Uterus (tissue), 2 donors: ENCODE measurements at regions not wholly inside any gene's neighbourhood (a gene's known extent, or its start where the extent isn't known, plus 50 kb on each side); places are given as distances from the start of the nearest gene placed in this dataset.

Source experiments
- CTCF ChIP-seq, 4 experiments: fragments of 200-600 bp in 2 of 4; fragments of 450-650 bp in 2 of 4; sonication (generic) in 2 of 4; IDR thresholded peaks; one replicate each; pipeline ENCODE4 v1.5.1; 2016 to 2019; ENCODE audit warnings: antibody characterized with exemption in 4 of 4, mild to moderate bottlenecking in 2 of 4, moderate library complexity in 1 of 4
- POLR2A ChIP-seq, 2 donors: fragments of 450-650 bp; IDR thresholded peaks; one replicate each; pipeline ENCODE4 v1.6.1; 2016; ENCODE audit warnings: antibody characterized with exemption in 2 of 2, mild to moderate bottlenecking in 1 of 2, moderate library complexity in 1 of 2

GRCh38 chr15:69565066-69565655 lies 112.5 kb downstream of the RPLP1 start:
- no peak for TF ChIP-seq CTCF (IDR thresholded peaks at IDR 0.05)
- no peak for TF ChIP-seq POLR2A (IDR thresholded peaks at IDR 0.05)
